ENCODE measurements at regions not wholly inside any gene's neighbourhood (a gene's known extent, or its start where the extent isn't known, plus 50 kb on each side); places are given as distances from the start of the nearest gene placed in this dataset.

DNA sequence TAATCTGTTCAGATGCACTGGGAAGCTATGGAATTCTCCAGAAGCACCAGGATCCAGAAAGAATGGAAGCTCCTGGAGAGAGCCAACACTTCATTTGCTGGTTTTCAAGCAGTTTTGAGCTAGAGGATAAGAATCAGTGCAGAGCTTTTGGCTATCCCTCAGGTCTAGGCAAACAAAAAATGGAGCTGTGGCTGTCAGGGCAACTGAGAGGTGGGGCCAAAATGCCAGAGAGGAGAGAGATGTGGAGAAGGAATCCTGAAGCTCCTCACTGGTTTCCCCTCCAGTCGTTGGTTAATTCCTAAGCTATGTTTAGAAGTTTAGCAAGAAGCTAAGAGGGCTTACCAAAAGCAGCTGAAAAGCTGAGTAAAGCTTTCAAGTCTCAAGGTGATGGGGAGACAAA, 294.2 kb upstream of the JARID2 start:
- no peak overlapping the region for H2AFZ ChIP-seq
- no peaks in the 10 kb centered on the region for H3K27me3 ChIP-seq (ENCODE audit: insufficient read depth)
- no peaks in the 10 kb centered on the region for H3K9me2 ChIP-seq (ENCODE audit: insufficient read depth)

More for the DNA sequence above, 294.2 kb upstream of the JARID2 start:
- H3K4me1 ChIP-seq (ENCODE audit: insufficient read depth): no peaks in the 10 kb centered on the region
- H3K79me2 ChIP-seq (replicated peaks; ENCODE audit: insufficient read depth): no peaks in the 10 kb centered on the region; the same call in 1 of the 2 replicates
- no peak overlapping the region for H3K4me3 Mint-ChIP-seq
- no peaks in the 10 kb centered on the region; the same call in 1 of the 2 replicates for H3K36me3 ChIP-seq (ENCODE audit: insufficient read depth)
- no peaks in the 10 kb centered on the region for H4K20me1 ChIP-seq (replicated peaks; ENCODE audit: insufficient read depth)
- ATAC-seq: no peak
- peaks cover 5% of the 10 kb centered on the region for H3K27me3 Mint-ChIP-seq (ENCODE audit: insufficient read depth, low read depth, poor library complexity)
- H3F3A ChIP-seq (replicated peaks; ENCODE audit: low read depth): peaks cover 4% of the 10 kb centered on the region; the same call in 1 of the 2 replicates
- H3K27ac Mint-ChIP-seq: no peak overlapping the region
- DNase-seq (ENCODE audit: low spot score): no peak
- H3K4me1 Mint-ChIP-seq: no peaks in the 10 kb centered on the region
- TF ChIP-seq JUNB (IDR thresholded peaks at IDR 0.05; ENCODE audit: unreplicated experiment) (no peak), ZNF114 (CRISPR knock-in tag; IDR thresholded peaks at IDR 0.05) (no peak), CREB1 (CRISPR knock-in tag; IDR thresholded peaks at IDR 0.05; ENCODE audit: low read depth) (no peak), NANOG (IDR thresholded peaks at IDR 0.05; ENCODE audit: borderline replicate concordance) (no peak), ZNF331 (CRISPR knock-in tag; IDR thresholded peaks at IDR 0.05; ENCODE audit: low read depth) (no peak), POLR2AphosphoS5 (IDR thresholded peaks at IDR 0.05; ENCODE audit: low read depth) (no peak), EZH2phosphoT487 (IDR thresholded peaks at IDR 0.05; ENCODE audit: unreplicated experiment) (no peak), EZH2 (IDR thresholded peaks at IDR 0.05; ENCODE audit: low read depth, unreplicated experiment) (no peak), STAT1 (IDR thresholded peaks at IDR 0.05; ENCODE audit: unreplicated experiment) (no peak)
- TF ChIP-seq, protein P1, sequence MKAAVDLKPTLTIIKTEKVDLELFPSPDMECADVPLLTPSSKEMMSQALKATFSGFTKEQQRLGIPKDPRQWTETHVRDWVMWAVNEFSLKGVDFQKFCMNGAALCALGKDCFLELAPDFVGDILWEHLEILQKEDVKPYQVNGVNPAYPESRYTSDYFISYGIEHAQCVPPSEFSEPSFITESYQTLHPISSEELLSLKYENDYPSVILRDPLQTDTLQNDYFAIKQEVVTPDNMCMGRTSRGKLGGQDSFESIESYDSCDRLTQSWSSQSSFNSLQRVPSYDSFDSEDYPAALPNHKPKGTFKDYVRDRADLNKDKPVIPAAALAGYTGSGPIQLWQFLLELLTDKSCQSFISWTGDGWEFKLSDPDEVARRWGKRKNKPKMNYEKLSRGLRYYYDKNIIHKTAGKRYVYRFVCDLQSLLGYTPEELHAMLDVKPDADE (IDR thresholded peaks at IDR 0.05): no peak
- TF ChIP-seq, protein P2, sequence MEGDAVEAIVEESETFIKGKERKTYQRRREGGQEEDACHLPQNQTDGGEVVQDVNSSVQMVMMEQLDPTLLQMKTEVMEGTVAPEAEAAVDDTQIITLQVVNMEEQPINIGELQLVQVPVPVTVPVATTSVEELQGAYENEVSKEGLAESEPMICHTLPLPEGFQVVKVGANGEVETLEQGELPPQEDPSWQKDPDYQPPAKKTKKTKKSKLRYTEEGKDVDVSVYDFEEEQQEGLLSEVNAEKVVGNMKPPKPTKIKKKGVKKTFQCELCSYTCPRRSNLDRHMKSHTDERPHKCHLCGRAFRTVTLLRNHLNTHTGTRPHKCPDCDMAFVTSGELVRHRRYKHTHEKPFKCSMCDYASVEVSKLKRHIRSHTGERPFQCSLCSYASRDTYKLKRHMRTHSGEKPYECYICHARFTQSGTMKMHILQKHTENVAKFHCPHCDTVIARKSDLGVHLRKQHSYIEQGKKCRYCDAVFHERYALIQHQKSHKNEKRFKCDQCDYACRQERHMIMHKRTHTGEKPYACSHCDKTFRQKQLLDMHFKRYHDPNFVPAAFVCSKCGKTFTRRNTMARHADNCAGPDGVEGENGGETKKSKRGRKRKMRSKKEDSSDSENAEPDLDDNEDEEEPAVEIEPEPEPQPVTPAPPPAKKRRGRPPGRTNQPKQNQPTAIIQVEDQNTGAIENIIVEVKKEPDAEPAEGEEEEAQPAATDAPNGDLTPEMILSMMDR (conservative IDR thresholded peaks at IDR 0.05; ENCODE audit: low read depth in 2 of 2): no peak
- TF ChIP-seq, protein P3, sequence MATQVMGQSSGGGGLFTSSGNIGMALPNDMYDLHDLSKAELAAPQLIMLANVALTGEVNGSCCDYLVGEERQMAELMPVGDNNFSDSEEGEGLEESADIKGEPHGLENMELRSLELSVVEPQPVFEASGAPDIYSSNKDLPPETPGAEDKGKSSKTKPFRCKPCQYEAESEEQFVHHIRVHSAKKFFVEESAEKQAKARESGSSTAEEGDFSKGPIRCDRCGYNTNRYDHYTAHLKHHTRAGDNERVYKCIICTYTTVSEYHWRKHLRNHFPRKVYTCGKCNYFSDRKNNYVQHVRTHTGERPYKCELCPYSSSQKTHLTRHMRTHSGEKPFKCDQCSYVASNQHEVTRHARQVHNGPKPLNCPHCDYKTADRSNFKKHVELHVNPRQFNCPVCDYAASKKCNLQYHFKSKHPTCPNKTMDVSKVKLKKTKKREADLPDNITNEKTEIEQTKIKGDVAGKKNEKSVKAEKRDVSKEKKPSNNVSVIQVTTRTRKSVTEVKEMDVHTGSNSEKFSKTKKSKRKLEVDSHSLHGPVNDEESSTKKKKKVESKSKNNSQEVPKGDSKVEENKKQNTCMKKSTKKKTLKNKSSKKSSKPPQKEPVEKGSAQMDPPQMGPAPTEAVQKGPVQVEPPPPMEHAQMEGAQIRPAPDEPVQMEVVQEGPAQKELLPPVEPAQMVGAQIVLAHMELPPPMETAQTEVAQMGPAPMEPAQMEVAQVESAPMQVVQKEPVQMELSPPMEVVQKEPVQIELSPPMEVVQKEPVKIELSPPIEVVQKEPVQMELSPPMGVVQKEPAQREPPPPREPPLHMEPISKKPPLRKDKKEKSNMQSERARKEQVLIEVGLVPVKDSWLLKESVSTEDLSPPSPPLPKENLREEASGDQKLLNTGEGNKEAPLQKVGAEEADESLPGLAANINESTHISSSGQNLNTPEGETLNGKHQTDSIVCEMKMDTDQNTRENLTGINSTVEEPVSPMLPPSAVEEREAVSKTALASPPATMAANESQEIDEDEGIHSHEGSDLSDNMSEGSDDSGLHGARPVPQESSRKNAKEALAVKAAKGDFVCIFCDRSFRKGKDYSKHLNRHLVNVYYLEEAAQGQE (IDR thresholded peaks at IDR 0.05; ENCODE audit: unreplicated experiment): no peak
- TF ChIP-seq, protein P4, sequence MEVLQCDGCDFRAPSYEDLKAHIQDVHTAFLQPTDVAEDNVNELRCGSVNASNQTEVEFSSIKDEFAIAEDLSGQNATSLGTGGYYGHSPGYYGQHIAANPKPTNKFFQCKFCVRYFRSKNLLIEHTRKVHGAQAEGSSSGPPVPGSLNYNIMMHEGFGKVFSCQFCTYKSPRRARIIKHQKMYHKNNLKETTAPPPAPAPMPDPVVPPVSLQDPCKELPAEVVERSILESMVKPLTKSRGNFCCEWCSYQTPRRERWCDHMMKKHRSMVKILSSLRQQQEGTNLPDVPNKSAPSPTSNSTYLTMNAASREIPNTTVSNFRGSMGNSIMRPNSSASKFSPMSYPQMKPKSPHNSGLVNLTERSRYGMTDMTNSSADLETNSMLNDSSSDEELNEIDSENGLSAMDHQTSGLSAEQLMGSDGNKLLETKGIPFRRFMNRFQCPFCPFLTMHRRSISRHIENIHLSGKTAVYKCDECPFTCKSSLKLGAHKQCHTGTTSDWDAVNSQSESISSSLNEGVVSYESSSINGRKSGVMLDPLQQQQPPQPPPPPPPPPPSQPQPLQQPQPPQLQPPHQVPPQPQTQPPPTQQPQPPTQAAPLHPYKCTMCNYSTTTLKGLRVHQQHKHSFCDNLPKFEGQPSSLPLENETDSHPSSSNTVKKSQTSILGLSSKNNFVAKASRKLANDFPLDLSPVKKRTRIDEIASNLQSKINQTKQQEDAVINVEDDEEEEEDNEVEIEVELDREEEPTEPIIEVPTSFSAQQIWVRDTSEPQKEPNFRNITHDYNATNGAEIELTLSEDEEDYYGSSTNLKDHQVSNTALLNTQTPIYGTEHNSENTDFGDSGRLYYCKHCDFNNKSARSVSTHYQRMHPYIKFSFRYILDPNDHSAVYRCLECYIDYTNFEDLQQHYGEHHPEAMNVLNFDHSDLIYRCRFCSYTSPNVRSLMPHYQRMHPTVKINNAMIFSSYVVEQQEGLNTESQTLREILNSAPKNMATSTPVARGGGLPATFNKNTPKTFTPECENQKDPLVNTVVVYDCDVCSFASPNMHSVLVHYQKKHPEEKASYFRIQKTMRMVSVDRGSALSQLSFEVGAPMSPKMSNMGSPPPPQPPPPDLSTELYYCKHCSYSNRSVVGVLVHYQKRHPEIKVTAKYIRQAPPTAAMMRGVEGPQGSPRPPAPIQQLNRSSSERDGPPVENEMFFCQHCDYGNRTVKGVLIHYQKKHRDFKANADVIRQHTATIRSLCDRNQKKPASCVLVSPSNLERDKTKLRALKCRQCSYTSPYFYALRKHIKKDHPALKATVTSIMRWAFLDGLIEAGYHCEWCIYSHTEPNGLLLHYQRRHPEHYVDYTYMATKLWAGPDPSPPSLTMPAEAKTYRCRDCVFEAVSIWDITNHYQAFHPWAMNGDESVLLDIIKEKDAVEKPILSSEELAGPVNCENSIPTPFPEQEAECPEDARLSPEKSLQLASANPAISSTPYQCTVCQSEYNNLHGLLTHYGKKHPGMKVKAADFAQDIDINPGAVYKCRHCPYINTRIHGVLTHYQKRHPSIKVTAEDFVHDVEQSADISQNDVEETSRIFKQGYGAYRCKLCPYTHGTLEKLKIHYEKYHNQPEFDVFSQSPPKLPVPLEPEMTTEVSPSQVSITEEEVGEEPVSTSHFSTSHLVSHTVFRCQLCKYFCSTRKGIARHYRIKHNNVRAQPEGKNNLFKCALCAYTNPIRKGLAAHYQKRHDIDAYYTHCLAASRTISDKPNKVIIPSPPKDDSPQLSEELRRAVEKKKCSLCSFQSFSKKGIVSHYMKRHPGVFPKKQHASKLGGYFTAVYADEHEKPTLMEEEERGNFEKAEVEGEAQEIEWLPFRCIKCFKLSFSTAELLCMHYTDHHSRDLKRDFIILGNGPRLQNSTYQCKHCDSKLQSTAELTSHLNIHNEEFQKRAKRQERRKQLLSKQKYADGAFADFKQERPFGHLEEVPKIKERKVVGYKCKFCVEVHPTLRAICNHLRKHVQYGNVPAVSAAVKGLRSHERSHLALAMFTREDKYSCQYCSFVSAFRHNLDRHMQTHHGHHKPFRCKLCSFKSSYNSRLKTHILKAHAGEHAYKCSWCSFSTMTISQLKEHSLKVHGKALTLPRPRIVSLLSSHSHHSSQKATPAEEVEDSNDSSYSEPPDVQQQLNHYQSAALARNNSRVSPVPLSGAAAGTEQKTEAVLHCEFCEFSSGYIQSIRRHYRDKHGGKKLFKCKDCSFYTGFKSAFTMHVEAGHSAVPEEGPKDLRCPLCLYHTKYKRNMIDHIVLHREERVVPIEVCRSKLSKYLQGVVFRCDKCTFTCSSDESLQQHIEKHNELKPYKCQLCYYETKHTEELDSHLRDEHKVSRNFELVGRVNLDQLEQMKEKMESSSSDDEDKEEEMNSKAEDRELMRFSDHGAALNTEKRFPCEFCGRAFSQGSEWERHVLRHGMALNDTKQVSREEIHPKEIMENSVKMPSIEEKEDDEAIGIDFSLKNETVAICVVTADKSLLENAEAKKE (CRISPR knock-in tag; IDR thresholded peaks at IDR 0.05): no peak
- H3K4me3 ChIP-seq: no peak overlapping the region
- H3K27ac ChIP-seq (ENCODE audit: low read depth): no peak overlapping the region
- peaks cover 5% of the 10 kb centered on the region; the same call in 1 of the 3 replicates for H3K9me3 Mint-ChIP-seq
- H3K4me2 ChIP-seq: no peak overlapping the region
- H3K36me3 Mint-ChIP-seq (ENCODE audit: low read depth): peaks cover 12% of the 10 kb centered on the region; the same call in 2 of the 3 replicates
